HepG2 (cell line): ENCODE measurements at regions not wholly inside any gene's neighbourhood (a gene's known extent, or its start where the extent isn't known, plus 50 kb on each side); places are given as distances from the start of the nearest gene placed in this dataset.

Experiments used
- ATAC-seq: fragments of 200-7000 bp; cut with Tn5 transposase; 3 replicates; pipeline ENCODE4 v1.9.1; 2020; ENCODE audit warnings: mild to moderate bottlenecking, moderate library complexity
- BruUV-seq: library from RNA; stranded (reverse); fragments of 400-500 nt; replicated peaks from 2 replicates; lab custom pipeline; 2021; lab: Mats Ljungman, UMichigan
- CTCF ChIA-PET: fragments of 300-600 bp; formaldehyde crosslinking; extraction: SDS; loops from one replicate; lab custom pipeline; 2021; ENCODE audit warnings: low total read pairs, inconsistent platforms, low intra/inter-chr PET ratio; lab: Yijun Ruan, JAX
- POLR2A ChIA-PET: fragments of 350-600 bp; sonication (Branson Sonifier 250); formaldehyde crosslinking; loops from one replicate; lab custom pipeline; 2020; ENCODE audit warnings: antibody characterized with exemption, inconsistent platforms; lab: Yijun Ruan, JAX
- DNase-seq: peaks from one replicate; pipeline ENCODE4 v3.0.0-alpha.2; 2015; ENCODE audit warnings: low spot score
- FAIRE-seq: peaks from 3 replicates; lab custom pipeline; 2011; peaks lifted over from hg19 to GRCh38; lab: Jason Lieb, UNC
- H2AFZ ChIP-seq: one replicate; pipeline ENCODE4 v1.6.1; 2011; ENCODE audit warnings: low read length, inconsistent platforms
- H3K27ac ChIP-seq: fragments of 300-600 bp; 3 replicates; pipeline ENCODE4 v1.8.0; 2011; ENCODE audit warnings: mixed run types, mild to moderate bottlenecking, mixed read lengths, low read length, inconsistent platforms; ENCODE audit not compliant: insufficient read depth; ENCODE audit errors: extremely low read length
- H3K27me3 ChIP-seq, 2 experiments: fragments of 200-600 bp in 1 of 2; 2 replicates in 1 of 2; 3 replicates in 1 of 2; pipeline versions ENCODE4 v1.6.0 to v1.8.0; 2011; ENCODE audit warnings: low read length in 2 of 2, mild to moderate bottlenecking in 2 of 2, moderate library complexity in 2 of 2, inconsistent platforms in 1 of 2; ENCODE audit not compliant: insufficient read depth in 2 of 2, control insufficient read depth in 1 of 2
- H3K36me3 ChIP-seq, 2 experiments: fragments of 200-600 bp in 1 of 2; replicated peaks in 1 of 2; 2 replicates in 1 of 2; 3 replicates in 1 of 2; pipeline versions ENCODE4 v1.5.1 to v1.8.0; 2011; ENCODE audit warnings: low read length in 2 of 2, inconsistent platforms in 1 of 2; ENCODE audit not compliant: insufficient read depth in 2 of 2, control insufficient read depth in 1 of 2
- H3K4me1 ChIP-seq: 2 replicates; pipeline ENCODE4 v1.5.1; 2012; ENCODE audit warnings: low read length, inconsistent platforms; ENCODE audit not compliant: insufficient read depth
- H3K4me2 ChIP-seq: 2 replicates; pipeline ENCODE4 v1.6.0; 2011; ENCODE audit warnings: low read depth, low read length, inconsistent platforms
- H3K4me3 ChIP-seq, 3 experiments: fragments of 200-600 bp in 1 of 3; sonication (generic), shearing (Covaris generic) in 1 of 3; replicated peaks in 1 of 3; 2 replicates each; pipeline ENCODE4 v1.5.1; 2011 to 2016; ENCODE audit warnings: low read length in 3 of 3, inconsistent platforms in 2 of 3, low read depth in 2 of 3, mild to moderate bottlenecking in 2 of 3, control low read depth in 1 of 3, mixed read lengths in 1 of 3; ENCODE audit not compliant: insufficient read depth in 1 of 3
- H3K79me2 ChIP-seq: one replicate; pipeline ENCODE4 v1.6.1; 2011; ENCODE audit warnings: low read length, inconsistent platforms; ENCODE audit not compliant: insufficient read depth
- H3K9ac ChIP-seq: 2 replicates; pipeline ENCODE4 v1.6.0; 2011; ENCODE audit warnings: mild to moderate bottlenecking, low read depth, low read length, inconsistent platforms; ENCODE audit not compliant: insufficient read depth
- H3K9me3 ChIP-seq: 2 replicates; pipeline ENCODE4 v1.5.1; 2012; ENCODE audit warnings: mild to moderate bottlenecking, low read length
- H4K20me1 ChIP-seq: 2 replicates; pipeline ENCODE4 v1.6.0; 2011; ENCODE audit warnings: inconsistent platforms, mild to moderate bottlenecking, low read length, moderate library complexity; ENCODE audit not compliant: insufficient read depth
- BORCS8-MEF2B ChIP-seq: sonication (generic); formaldehyde crosslinking; IDR thresholded peaks from 2 replicates; pipeline ENCODE4 v1.8.0; 2022; ENCODE audit warnings: mild to moderate bottlenecking, missing genetic modification reagents
- FOXC1 ChIP-seq: sonication (generic); formaldehyde crosslinking; IDR thresholded peaks from 2 replicates; pipeline ENCODE4 v1.8.0; 2022; ENCODE audit warnings: mild to moderate bottlenecking, missing genetic modification reagents, borderline replicate concordance
- FOXM1 ChIP-seq: sonication (generic); formaldehyde crosslinking; IDR thresholded peaks from 2 replicates; pipeline ENCODE4 v1.5.0; 2020; ENCODE audit warnings: missing genetic modification reagents
- FOXO4 ChIP-seq: sonication (generic); formaldehyde crosslinking; conservative IDR thresholded peaks from 2 replicates; pipeline ENCODE4 v1.8.1; 2023; ENCODE audit warnings: missing genetic modification reagents
- HNRNPUL1 ChIP-seq: fragments of 200-400 bp; formaldehyde crosslinking; IDR thresholded peaks from 2 replicates; pipeline ENCODE4 v1.6.1; 2017; ENCODE audit warnings: low read depth, mild to moderate bottlenecking, low read length, moderate library complexity
- HOMEZ ChIP-seq: IDR thresholded peaks from 2 replicates; pipeline ENCODE4 v1.6.1; 2016; ENCODE audit warnings: low read depth
- MNT ChIP-seq: fragments of 450-650 bp; IDR thresholded peaks from 2 replicates; pipeline ENCODE4 v1.6.1; 2016
- MYC ChIP-seq: sonication (generic); formaldehyde crosslinking; IDR thresholded peaks from 2 replicates; pipeline ENCODE4 v1.9.0; 2021; ENCODE audit warnings: missing genetic modification reagents, borderline replicate concordance
- RCOR2 ChIP-seq: IDR thresholded peaks from 2 replicates; pipeline ENCODE4 v1.6.1; 2016; ENCODE audit warnings: missing biosample characterization, missing genetic modification reagents
- RNF2 ChIP-seq: fragments of 450-650 bp; conservative IDR thresholded peaks from 2 replicates; pipeline ENCODE4 v1.6.1; 2016; ENCODE audit warnings: low read depth
- SMAD3 ChIP-seq: sonication (generic); formaldehyde crosslinking; IDR thresholded peaks from 2 replicates; pipeline ENCODE4 v1.4.0; 2020; ENCODE audit warnings: missing genetic modification reagents
- TBX3 ChIP-seq: fragments of 450-650 bp; IDR thresholded peaks from 2 replicates; pipeline ENCODE4 v1.6.1; 2017; ENCODE audit warnings: antibody characterized with exemption, mild to moderate bottlenecking, inconsistent platforms, borderline replicate concordance
- TRAFD1 ChIP-seq: sonication (generic); formaldehyde crosslinking; IDR thresholded peaks from 2 replicates; pipeline ENCODE4 v1.5.1; 2020; ENCODE audit warnings: missing genetic modification reagents, mild to moderate bottlenecking, borderline replicate concordance
- ZNF572 ChIP-seq: sonication (generic); formaldehyde crosslinking; IDR thresholded peaks from 2 replicates; pipeline ENCODE4 v1.5.1; 2020; ENCODE audit warnings: mild to moderate bottlenecking, missing genetic modification reagents
- ZNF644 ChIP-seq: IDR thresholded peaks from 2 replicates; pipeline ENCODE4 v1.6.1; 2016; ENCODE audit warnings: low read depth
- ZNF761 ChIP-seq: sonication (generic); formaldehyde crosslinking; conservative IDR thresholded peaks from 2 replicates; pipeline ENCODE4 v1.4.0; 2020; ENCODE audit warnings: mild to moderate bottlenecking, missing genetic modification reagents
- ZSCAN31 ChIP-seq: sonication (generic); formaldehyde crosslinking; IDR thresholded peaks from 2 replicates; pipeline ENCODE4 v1.5.0; 2020; ENCODE audit warnings: low read depth, mild to moderate bottlenecking, missing genetic modification reagents
- WGBS: methylation state at CpG from one replicate; pipeline ENCODE4 v1.1.6; 2017; ENCODE audit warnings: low lambda C conversion rate; 5-methylcytosine and 5-hydroxymethylcytosine counted together
- in situ Hi-C: cut with HindIII; loops from 2 replicates; pipeline ENCODE4 v1.10.0; 2017; ENCODE audit warnings: low pct_unique_long_range_greater_than_20kb; ENCODE audit not compliant: extremely low pct_ligation_motif_present
- intact Hi-C: fragments of 100-400 bp; cut with micrococcal nuclease; formaldehyde crosslinking; loops from one replicate; pipeline ENCODE4 v1.10.0; 2022; ENCODE audit not compliant: unreplicated experiment

GRCh38 chrX:39907964-39908661 lies 189.6 kb downstream of the BCOR start:
- POLR2A ChIA-PET: no interaction called here
- peak; percentile 61 for DNase-seq
- CTCF ChIA-PET: no interaction called here
- Histone ChIP-seq H3K27ac (no peak overlapping the region), H3K79me2 (no peaks in the 10 kb centered on the region), H3K9ac (no peak overlapping the region), H4K20me1 (no peaks in the 10 kb centered on the region), H2AFZ (no peak overlapping the region), H3K27me3 (peaks cover 1 to 11% of the 10 kb centered on the region in 2 experiments; a peak in 1 of 5 replicates), H3K4me2 (peak overlapping the region; percentile 66), H3K9me3 (no peaks in the 10 kb centered on the region), H3K36me3 (no peaks in the 10 kb centered on the region), H3K4me3 (peak overlapping the region in 1 of 3 experiments; percentile 33; a peak in 2 of 6 replicates), H3K4me1 (peaks cover 41% of the 10 kb centered on the region)
- intact Hi-C loops (no loop called here), in situ Hi-C loops (no loop called here)
- BruUV-seq: no TSS peak
- no peak for FAIRE-seq
- ATAC-seq: peak; percentile 89
- 7% methylated on average over 2 of the region's 16 CpGs for WGBS
- TF ChIP-seq ZNF761 (CRISPR knock-in tag) (no peak), RNF2 (no peak), TRAFD1 (CRISPR knock-in tag) (no peak), RCOR2 (no peak), TBX3 (no peak), MYC (CRISPR knock-in tag) (peak; percentile 26; the same call in 1 of the 2 replicates), HNRNPUL1 (no peak), FOXM1 (CRISPR knock-in tag) (no peak), BORCS8-MEF2B (CRISPR knock-in tag) (no peak), MNT (0 out of 2 replicates have a peak, but pooled peaks have one; percentile 9), ZNF572 (CRISPR knock-in tag) (no peak), HOMEZ (CRISPR knock-in tag) (no peak), FOXC1 (no peak), ZNF644 (no peak), SMAD3 (CRISPR knock-in tag) (no peak), FOXO4 (no peak), ZSCAN31 (CRISPR knock-in tag) (no peak)
